LNCAP (cell line): ENCODE measurements at regions not wholly inside any gene's neighbourhood (a gene's known extent, or its start where the extent isn't known, plus 50 kb on each side); places are given as distances from the start of the nearest gene placed in this dataset.

Source experiments
- TF ChIP-seq, protein P1 (sequence below): fragments of 450-650 bp; IDR thresholded peaks from 2 replicates; pipeline ENCODE4 v1.5.1; 2017; ENCODE audit warnings: mild to moderate bottlenecking

DNA sequence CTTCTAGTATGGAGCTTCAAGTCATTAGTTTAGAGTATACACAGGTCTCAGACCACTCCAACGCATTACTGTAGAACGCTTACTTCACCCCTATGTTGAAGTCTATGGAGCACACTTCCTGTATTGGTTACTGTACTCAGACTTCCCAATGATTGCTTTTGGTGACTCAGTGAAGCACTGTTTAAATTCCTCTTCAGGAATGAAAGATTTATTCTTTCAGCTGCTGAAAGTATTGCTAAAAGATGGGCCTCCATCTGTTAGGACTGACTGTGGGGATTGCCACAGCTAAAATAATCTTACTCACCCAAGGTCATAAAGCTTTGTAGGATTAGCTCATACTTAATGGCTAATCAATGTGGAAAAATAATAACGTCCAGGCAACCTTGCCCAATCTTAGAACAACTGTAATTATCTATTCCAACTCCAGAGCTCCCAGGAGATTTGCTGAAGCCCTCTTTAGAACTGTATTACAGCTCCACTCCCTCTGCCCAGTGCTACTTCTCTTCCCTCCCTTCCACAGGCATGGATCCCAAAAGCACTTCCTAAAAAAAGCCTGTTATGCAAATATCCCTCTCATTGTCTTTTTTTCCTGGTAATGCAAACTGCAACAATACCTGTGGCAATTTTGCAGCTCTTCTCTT is 281.9 kb upstream of the HS3ST1 start:
- TF ChIP-seq, protein P1, sequence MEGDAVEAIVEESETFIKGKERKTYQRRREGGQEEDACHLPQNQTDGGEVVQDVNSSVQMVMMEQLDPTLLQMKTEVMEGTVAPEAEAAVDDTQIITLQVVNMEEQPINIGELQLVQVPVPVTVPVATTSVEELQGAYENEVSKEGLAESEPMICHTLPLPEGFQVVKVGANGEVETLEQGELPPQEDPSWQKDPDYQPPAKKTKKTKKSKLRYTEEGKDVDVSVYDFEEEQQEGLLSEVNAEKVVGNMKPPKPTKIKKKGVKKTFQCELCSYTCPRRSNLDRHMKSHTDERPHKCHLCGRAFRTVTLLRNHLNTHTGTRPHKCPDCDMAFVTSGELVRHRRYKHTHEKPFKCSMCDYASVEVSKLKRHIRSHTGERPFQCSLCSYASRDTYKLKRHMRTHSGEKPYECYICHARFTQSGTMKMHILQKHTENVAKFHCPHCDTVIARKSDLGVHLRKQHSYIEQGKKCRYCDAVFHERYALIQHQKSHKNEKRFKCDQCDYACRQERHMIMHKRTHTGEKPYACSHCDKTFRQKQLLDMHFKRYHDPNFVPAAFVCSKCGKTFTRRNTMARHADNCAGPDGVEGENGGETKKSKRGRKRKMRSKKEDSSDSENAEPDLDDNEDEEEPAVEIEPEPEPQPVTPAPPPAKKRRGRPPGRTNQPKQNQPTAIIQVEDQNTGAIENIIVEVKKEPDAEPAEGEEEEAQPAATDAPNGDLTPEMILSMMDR, result no peak

DNA sequence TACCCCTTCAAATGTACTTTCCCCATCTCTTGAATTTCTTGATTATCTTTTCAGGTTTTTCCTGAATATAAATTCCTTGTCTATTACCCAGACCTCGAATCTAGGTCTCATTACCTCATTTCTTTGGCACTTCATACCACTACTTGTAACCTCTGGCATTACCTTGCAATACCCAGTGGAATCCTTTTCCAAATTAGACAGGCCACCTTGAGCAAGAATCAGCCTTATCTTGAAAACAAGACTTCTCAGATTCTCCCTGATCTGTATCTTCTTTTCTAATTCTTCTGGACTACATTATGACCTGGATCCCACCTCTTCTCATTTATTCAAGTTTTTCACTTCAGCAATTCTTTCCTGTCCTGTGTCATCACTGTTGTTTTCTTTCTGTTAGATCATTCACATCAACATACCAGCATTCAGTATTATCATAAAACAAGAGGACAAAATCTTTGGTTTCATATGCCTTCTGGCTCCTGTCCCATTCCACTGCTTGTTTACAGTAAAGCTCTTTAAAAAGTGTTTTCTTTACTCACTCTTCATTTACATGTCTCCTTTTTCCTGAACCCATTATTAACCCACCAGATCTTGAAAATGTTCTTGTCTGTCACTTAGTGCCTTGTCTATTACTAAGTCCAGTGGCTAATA is 275.6 kb upstream of the HS3ST1 start:
- TF ChIP-seq, protein P1, result no peak

DNA sequence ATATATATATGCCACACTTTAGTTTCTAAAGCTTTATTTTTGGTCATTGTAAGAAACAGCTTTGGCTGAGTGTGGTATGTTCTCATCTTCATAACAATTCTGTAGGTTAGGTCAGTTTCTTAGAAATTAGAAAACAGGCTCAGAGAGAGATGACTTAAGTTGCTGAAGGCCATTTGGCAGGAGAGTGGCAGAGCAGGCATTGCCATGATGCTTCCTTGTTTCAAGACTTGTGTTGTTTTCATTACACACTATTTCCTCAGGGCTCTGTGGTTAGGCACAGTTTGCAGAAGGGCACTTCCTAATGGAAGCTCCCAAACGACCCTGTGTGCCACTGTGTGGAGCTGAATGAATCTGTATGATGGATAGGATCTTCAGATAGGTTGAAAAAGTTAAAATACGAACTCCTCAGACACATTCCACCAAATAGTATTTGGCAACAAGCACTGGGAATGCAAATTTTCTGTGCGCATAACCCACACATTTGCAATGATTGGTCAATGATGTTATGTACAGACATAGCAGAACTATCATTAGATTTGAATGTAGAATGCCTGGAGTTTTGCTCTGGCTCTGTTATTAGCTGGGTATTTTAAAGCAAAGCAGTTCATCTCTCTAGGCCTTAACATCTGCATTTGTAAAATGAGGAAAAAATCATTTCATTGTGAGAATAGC is 274.3 kb upstream of the HS3ST1 start:
- TF ChIP-seq, protein P1, result no peak

DNA sequence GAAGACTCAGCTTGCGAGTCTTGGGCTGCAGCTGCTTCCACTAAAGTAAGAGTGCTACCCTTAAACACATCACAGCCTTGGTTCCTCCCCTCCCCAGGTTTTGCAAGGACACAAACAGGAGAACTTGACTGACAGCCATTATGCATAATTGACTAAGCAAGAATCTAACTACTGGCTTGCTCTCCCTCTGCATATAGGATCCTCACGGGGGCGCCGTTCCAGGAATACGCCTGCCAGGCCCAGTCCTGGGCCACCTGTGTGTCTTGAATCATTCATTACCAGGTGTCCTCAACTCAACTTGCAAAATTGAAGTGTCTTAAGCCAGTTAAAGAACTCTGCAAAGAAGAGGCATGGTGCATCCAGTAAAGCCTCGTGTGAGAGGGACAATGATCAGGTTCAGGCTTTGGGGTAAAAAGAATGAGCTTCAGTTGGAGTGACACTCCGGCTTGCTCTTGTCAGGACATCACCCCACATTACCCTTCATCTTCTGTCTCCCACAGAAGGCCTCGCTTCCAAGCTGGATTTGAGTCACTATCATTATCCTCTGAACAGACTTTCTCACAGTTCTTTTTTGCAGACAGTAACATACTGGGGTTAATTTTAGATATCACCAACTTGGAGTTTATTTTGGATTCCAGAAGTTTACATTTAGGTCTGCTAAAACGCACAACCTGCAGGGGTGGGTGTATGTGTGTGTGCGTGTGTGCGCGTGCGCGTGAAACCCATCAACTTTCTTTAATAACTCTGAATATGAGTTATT is 273.5 kb upstream of the HS3ST1 start:
- TF ChIP-seq, protein P1, result no peak

DNA sequence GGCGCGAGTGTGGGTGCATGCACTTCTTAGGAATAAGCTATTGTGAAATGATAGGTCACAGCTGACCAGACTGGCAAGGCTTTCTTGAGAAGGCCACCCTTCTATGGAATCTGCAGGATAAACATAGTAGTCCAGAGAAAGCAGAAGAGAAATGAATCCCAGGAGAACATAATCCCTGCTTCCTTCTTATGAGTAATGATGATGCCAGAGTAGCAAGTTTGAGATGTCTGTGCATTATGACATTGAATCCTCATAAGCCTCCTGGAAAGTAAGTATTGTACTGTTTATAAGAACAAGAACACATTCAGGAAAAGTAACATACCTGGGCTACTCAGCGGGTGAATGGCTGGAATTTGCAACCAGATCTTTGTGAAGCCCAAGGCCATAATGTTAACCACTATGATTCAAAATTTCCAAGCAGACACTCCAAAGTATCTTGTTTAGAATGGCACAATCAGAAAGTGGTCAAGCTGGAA is 272.1 kb upstream of the HS3ST1 start:
- TF ChIP-seq, protein P1, result no peak

DNA sequence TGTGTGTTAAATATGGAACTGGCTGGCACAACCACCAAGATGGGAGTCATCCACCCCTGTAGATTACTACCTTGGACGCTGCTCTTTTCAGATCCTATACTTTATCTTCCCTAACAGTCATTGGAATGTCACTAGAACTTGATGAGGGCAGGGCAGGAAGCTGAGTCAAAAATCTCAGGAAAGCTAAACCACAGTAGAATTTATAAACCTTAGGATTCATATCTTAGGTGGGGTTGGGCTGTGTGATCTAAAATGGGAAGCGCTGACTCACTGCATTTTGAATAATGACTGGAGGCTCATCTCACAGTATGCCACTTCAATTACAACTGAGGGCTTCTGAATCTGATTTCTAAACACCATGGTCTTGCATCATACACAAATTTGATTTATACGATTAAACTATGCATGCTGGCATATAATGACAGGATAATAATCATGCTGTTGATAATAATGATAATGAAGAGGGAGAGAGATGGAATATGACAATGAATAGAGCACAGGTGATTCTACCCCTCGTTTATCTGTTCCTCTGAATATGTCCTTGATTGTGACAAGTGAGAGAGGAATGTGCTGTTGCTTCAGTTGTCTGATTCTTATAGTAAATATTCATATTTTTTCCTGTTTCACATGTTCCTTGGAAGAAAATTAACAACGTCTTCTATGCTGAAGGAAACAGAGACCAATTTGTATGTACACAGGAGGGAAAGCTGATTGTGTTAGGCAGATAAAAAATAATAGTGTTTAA is 270.3 kb upstream of the HS3ST1 start:
- TF ChIP-seq, protein P1, result no peak

DNA sequence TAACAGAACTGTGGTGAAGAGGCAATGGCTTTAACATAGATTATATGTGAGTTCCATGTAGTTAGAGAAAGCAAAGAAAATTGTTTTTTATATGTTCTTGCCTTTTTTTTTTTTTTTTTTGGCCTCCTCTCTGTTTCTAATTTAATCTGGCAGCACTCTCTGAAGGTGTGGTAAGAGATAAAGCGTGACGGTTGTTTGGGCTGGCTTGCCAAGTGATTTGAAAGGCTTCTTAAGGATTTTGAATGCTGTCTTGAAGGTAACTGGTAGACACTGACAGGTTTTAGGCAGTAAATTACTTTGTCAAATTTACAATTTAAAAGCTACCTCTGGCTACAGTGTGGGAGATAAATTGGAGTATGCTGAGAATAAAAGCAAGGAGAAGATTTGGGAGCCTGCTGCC is 269.3 kb upstream of the HS3ST1 start:
- TF ChIP-seq, protein P1, result no peak
